ELF-1 (cell line): ENCODE measurements at regions not wholly inside any gene's neighbourhood (a gene's known extent, or its start where the extent isn't known, plus 50 kb on each side); places are given as distances from the start of the nearest gene placed in this dataset.

Experiments used
- DNase-seq: peaks from one replicate; pipeline ENCODE4 v3.0.0-alpha.2; 2016; ENCODE audit warnings: low read depth, low spot score

DNA sequence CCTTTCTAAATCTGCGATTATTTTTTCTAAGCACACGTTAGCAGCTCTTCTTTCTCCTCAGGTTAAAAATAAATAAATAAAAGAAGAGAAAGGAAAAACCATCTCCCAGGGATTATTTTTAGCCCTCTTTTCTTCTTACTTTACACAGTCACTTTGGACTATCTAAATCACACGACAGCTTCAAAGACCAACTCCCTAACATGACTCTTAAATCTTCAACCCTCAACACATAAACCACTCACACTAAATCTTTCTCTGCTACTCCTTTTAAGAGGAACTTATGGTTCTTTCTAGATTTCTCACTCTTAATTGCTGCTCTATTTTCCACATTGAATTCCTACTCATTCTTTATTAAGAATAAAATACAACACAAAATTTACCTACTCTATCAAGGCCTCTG, 1095.0 kb upstream of the B3GALT2 start:
- DNase-seq, result no peak

DNA sequence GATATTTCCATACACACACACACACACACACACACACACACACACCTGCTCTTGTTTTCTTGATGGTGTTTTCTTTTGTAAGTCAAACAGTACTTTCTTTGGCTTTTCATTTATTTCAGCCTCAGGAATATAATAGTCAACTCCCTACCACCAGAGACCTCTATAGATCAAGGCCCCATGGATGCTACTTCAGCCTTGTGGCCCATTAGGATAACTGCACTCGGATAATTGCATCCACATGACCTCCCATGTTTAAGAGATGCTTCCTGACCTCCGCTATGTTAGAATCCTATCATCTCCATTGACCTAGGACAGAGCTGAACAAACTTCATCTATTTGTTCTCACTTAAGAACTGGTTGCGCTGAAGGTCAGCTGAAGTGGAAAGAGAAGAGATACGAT, 1094.0 kb upstream of the B3GALT2 start:
- DNase-seq, result no peak

GRCh38 chr1:194279975-194280374, 1093.6 kb upstream of the B3GALT2 start:
- DNase-seq, result no peak

DNA sequence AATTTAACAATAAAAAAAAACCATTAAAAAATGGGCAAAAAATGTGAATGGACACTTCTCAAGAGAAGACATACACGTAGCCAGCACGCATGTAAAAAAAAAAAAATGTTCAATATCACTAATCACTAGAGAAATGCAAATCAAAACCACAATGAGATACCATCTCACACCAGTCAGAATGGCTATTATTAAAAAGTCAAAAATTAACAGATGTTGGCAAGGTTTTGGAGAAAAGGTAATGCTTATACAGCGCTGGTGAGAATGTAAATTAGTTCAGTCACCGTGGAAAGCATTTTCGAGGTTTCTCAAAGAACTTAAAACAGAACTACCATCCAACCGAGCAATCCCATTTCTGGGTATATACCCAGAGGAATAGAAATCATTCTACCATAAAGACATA, 1091.5 kb upstream of the B3GALT2 start:
- DNase-seq, result no peak

DNA sequence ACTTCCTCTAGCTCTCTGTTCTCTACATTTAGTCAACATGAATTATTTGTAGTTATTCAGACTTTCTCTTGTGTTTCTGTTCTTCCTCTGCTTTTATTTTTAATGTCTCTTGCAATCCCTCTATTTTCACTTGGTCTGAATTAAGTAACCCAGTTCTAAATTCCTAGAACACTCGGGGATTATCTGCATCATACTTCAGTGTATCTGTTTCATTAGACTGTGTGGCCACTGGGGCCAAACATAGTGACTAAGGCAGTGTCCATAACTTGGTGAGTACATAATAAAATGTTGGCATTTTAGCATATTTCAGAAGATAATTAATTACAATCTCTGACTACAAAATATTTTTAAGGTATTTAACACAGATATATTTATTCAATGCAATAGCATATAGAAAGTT, 1087.2 kb upstream of the B3GALT2 start:
- DNase-seq, result no peak

DNA sequence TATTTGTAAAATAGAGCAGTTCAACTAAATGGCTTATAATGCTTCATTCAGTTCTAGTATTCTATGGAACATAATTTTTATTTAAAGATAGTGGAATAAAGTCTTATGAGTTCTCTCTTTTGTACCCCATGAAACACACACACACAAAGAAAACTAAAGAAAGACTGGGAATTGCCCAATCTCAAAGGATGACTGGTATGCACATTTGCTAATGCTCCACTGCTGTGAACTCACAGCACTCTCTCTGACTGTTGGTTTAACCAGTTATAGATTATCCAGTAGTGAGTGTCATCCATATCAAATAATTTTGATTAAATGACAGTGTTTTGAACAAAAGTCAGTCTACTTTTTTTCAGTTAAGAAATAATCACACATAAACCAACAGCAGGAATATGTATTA, 1082.4 kb upstream of the B3GALT2 start:
- DNase-seq, result no peak

DNA sequence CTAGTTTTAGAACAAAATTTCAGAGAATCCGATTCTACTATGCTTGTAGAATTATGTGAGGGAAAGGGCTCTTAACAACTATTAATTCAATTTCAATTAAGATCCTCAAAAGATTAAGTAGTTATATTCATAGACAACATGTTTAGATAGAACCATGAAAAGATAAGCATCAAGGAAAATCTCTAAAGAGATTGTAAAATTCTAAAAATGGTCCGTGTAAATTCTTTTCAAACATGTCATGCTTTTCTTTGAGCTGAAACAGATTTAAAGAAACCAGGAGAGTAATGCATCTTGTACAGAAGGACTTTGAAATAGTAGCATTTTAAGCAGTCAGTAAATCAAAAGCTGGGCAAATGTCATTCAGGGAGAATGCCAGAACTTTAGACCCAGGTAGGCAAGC, 1080.6 kb upstream of the B3GALT2 start:
- no peak for DNase-seq

DNA sequence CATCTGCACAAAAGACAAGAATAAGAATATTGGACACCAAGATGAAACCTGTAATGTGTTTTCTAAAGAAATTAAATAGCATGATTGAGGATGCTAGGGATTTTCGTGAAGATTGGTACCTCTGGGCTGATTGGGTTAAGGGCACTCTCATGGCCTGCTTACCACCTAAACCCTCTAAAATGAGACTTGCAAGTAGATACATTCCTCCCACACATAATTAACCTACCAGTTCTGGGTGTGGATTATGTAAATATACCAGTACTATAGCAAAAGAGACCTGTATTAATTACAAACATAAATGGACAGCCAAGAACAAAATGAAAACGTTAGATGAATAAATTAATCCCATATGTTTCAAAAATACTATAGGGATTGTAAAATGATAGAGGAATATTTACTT, 1069.6 kb upstream of the B3GALT2 start:
- no peak for DNase-seq

DNA sequence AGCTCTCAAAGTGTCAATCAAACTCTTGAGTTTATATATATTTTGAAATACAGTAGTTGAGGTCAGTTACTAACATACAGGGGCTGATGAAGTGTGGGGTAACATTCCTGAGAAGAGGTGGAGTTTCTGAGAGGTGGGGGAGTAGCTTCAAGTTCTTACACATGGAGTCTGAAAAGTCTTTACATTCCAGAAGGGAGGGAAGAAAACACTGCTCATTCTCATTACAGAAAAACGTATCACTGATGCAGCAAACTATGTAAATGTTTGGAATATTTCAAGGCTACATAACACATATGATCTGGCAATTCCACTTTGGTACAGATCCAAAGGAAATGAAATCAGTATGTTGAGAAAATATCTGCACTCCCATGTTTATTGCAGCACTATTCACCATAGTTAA, 1065.8 kb upstream of the B3GALT2 start:
- no peak for DNase-seq

GRCh38 chr1:194241215-194241614, 1054.8 kb upstream of the B3GALT2 start:
- DNase-seq, result no peak

DNA sequence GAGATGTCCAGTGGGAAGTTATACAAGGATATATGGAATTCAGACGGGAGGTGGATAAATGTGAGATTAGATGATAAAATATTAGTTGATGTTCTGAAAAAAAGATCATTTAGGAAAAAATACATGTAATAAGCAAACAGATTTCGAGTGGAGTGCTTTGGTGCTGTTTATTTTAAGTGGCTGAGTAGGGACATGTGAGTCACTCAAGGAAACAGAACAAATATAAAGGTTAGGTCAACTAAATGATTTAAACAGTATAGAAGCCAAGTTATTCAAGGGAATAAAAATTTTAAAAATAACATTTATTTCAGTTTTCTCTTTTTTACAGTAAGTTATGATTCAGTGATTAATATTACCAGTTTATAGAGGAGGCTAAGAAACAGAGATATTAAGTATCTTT, 1046.7 kb upstream of the B3GALT2 start:
- DNase-seq, result no peak

DNA sequence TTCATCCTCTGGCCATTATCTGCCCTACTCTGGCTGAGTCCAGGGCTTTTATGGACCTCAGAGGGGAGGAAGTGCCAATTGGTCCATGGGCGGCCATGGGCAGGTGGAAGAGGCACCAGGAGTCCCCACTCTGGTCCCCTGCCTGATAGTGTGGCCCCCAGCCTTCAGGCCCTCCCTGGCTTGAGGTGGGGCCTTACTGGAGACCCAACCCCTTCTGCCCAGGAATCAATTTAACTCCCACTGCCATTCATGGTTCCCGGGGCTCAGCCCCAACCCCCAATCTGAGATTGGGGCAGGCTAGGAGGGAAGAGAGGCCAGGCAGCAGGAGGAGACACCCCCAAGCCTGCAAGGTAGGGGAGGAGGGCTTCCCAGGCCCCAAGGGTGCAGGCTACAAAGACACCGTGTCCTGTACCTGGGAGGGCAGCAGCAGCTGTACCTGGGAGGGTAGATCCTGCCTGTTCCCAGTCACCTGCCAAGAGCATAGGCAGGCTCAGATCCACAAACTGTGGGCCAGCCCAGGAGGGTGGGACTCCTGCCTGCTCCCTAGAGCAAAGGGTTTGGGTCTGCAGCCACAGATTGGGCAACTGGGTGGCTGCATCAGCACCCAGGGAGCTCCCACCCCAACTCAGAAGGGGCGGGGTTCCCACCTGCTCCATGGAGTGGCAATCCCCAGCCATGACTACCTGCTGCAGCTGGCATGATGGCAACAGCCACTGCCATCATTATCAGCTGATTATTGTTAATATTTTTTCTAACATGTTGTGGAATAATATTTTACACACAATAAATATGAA, 1044.1 kb upstream of the B3GALT2 start:
- no peak for DNase-seq

DNA sequence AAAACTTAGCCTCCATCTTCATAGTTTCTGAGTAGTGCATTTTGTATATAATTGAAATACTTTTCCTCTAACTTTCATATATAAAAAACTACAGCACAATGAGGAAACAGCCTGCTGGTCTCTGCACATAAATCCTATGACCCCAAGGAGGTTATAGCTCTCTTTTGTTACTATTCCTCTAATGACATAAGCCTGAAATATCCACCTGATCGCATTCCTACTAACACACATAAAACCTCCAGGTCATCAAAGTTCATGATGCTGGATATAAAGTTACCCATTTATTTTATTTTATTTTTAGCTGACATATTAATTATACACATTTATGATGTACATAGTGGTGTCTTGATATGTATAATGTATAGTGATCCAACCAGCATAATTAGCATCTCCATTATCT, 1042.0 kb upstream of the B3GALT2 start:
- DNase-seq, result no peak

DNA sequence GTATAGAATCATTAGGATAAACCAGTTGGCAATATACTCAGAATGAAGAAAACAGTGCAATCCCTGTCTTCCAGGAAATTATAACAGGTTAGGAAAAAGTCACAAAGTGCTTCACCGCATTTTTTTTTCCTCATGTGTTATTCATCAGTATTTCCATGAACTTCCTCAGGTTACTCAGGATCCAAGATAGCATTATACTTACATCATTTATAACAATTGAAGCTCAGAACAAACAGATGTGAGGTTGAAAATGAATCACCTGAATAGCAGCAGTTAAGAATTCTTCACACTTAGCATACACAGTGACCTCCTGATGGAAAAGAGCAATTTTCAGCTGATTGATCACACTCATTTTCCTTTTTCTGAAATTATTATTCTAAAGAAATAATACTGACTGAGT, 1040.7 kb upstream of the B3GALT2 start:
- DNase-seq, result no peak

GRCh38 chr1:194225821-194226220, 1039.4 kb upstream of the B3GALT2 start:
- DNase-seq, result no peak

DNA sequence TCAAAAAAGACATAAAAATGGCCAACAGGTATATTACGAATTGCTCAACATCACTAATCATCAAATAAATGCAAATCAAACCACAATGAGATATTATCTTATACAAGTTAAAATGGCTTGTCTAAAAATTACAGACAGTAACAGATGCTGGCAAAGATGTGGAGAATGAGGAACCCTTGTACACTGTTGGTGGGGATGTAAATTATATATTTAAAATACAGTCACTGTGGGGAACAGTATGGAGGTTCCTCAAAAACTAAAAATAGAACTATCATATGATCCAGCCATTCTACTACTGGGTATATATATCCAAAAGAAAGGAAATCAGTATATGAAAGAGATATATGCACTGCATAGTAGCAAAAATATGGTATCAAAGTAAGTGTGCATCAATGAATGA, 1037.2 kb upstream of the B3GALT2 start:
- no peak for DNase-seq

- DNase-seq, result no peak
Measured at GRCh38 chr1:194215448-194215847, 1029.0 kb upstream of the B3GALT2 start.

- no peak for DNase-seq
Measured at GRCh38 chr1:194214735-194215134, 1028.3 kb upstream of the B3GALT2 start.

GRCh38 chr1:194209920-194210319, 1023.5 kb upstream of the B3GALT2 start:
- DNase-seq, result no peak

DNA sequence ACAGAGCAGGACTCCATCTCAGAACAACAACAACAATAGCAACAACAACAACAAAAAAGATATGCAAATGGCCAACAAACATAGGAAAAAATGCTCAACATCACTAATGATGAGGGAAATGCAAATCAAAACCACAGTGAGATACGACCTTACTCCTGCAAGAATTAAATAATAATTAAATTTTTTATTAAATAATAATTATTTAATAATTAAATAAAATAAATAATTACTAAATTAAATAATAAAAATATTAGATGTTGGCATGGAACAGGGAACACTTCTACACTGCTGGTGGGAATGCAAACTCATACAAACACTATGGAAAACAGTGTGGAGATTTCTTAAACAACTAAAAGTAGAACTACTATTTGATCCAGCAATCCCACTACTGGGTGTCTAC, 1022.3 kb upstream of the B3GALT2 start:
- no peak for DNase-seq

DNA sequence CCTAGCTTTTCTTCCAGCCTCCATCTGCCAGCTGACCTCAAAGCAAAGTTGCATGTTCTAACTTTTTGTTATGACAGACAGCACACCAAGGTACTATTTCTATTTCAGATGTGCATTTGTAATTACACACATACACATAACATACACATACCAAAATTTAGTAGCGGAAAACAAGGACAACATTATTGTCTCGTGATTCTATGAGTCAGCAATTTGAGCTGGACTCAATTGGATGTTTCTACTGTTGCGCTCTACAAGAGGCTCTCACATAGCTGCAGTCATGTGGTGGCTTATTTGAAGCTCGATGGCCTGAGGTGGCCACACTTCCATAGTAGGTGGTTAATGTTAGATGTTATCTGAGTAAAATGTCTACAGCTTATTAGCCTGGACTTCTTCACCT, 1010.1 kb upstream of the B3GALT2 start:
- DNase-seq, result no peak

DNA sequence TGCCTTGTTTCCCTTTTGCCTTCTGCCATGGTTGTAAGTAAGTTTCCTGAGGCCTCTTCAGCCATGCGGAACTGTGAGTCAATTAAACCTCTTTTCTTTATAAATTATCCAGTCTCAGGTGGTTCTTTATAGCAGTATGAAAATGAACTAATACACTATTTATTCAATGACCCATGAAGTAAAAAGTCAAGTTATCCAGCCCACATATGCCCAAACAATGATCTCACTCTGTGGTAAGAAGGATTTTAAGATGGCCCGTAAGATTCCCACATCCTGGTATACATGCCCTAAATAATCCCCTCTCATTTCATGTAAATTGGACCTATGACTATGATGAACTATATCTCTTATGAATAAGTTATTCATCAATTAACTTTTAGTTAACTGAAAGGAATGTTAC, 1008.3 kb upstream of the B3GALT2 start:
- no peak for DNase-seq

- no peak for DNase-seq
Measured at GRCh38 chr1:194184974-194185373, 998.6 kb upstream of the B3GALT2 start.

DNA sequence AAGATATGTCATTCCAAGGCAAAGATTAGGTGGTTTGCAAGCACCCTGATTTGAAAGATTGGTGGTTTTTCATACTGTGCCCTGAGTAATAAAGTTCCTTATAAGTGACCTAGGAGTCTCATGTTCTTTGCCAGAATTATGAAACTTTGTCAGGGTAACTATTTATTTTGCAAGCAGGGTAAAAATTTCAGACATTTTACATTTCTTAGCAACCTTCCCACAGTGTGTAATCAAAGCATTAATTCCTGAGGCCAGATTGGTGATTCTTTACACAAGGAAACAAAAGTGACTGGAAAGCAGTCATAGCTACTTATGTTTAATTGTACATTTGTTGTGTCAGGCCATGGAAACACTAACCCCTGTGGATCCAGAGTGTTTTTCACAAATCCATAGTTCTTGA, 998.0 kb upstream of the B3GALT2 start:
- DNase-seq, result no peak
